Suppressor macrophage (primary cell): ENCODE measurements at regions not wholly inside any gene's neighbourhood (a gene's known extent, or its start where the extent isn't known, plus 50 kb on each side); places are given as distances from the start of the nearest gene placed in this dataset.
A peak's percentile ranks its signal among the peaks of the same experiment; 100 is the strongest.

Experiments
- DNase-seq, 4 experiments: peaks; one replicate each; pipeline ENCODE4 v3.0.0-alpha.2; 2020 to 2022

- DNase-seq = no peak
These were observed 148.3 kb downstream of the CRYBB2 start for GRCh38 chr22:25367756-25368155.

GRCh38 chr22:25368271-25368670 is 148.8 kb downstream of the CRYBB2 start:
- peak; percentile 19 to 54 (median 34) for DNase-seq

- no peak for DNase-seq
These were observed 149.6 kb downstream of the CRYBB2 start for GRCh38 chr22:25369041-25369440.

- DNase-seq = no peak
These were observed 150.9 kb downstream of the CRYBB2 start for GRCh38 chr22:25370322-25370721.

GRCh38 chr22:25372000-25372595 is 152.7 kb downstream of the CRYBB2 start:
- no peak for DNase-seq

- DNase-seq = no peak
These were observed 154.5 kb downstream of the CRYBB2 start for GRCh38 chr22:25373961-25374360.

GRCh38 chr22:25374869-25375268 is 155.4 kb downstream of the CRYBB2 start:
- no peak for DNase-seq

GRCh38 chr22:25375683-25376082 is 156.2 kb downstream of the CRYBB2 start:
- no peak for DNase-seq

GRCh38 chr22:25377699-25378098 is 158.3 kb downstream of the CRYBB2 start:
- DNase-seq = no peak

GRCh38 chr22:25380122-25380747 is 160.8 kb downstream of the CRYBB2 start:
- DNase-seq = no peak

GRCh38 chr22:25382762-25383161 is 163.3 kb downstream of the CRYBB2 start:
- no peak for DNase-seq

GRCh38 chr22:25383278-25383820 is 163.9 kb downstream of the CRYBB2 start:
- no peak for DNase-seq

GRCh38 chr22:25383892-25384291 is 164.5 kb downstream of the CRYBB2 start:
- no peak for DNase-seq

- DNase-seq = no peak
These were observed 167.1 kb downstream of the CRYBB2 start for GRCh38 chr22:25386538-25386884.

- no peak for DNase-seq
These were observed 169.0 kb downstream of the CRYBB2 start for GRCh38 chr22:25388415-25388814.

- DNase-seq = peak; percentile 40 to 68 (median 62)
These were observed 169.6 kb downstream of the CRYBB2 start for GRCh38 chr22:25388866-25389540.

- no peak for DNase-seq
These were observed 170.1 kb downstream of the CRYBB2 start for GRCh38 chr22:25389541-25389919.

GRCh38 chr22:25390297-25391240 is 171.1 kb downstream of the CRYBB2 start:
- DNase-seq = no peak

- DNase-seq = no peak
These were observed 171.9 kb upstream of the GRK3 start for GRCh38 chr22:25392584-25392983.

GRCh38 chr22:25393121-25393805 is 171.2 kb upstream of the GRK3 start:
- no peak for DNase-seq

GRCh38 chr22:25395468-25395867 is 169.0 kb upstream of the GRK3 start:
- DNase-seq = no peak

GRCh38 chr22:25395915-25396314 is 168.6 kb upstream of the GRK3 start:
- DNase-seq = no peak
